HG03135 (cell line): ENCODE measurements at regions not wholly inside any gene's neighbourhood (a gene's known extent, or its start where the extent isn't known, plus 50 kb on each side); places are given as distances from the start of the nearest gene placed in this dataset.
"Not testable (repeated sequence)": the region's sequence is repeated elsewhere in the genome, so short reads cannot be mapped to it uniquely, and the experiment has no call there.

Source experiments
- ATAC-seq: cut with Tn5 transposase; IDR thresholded peaks from one replicate; pipeline ENCODE4 v1.9.1; 2021; ENCODE audit warnings: mild to moderate bottlenecking, moderate library complexity; ENCODE audit not compliant: unreplicated experiment

DNA sequence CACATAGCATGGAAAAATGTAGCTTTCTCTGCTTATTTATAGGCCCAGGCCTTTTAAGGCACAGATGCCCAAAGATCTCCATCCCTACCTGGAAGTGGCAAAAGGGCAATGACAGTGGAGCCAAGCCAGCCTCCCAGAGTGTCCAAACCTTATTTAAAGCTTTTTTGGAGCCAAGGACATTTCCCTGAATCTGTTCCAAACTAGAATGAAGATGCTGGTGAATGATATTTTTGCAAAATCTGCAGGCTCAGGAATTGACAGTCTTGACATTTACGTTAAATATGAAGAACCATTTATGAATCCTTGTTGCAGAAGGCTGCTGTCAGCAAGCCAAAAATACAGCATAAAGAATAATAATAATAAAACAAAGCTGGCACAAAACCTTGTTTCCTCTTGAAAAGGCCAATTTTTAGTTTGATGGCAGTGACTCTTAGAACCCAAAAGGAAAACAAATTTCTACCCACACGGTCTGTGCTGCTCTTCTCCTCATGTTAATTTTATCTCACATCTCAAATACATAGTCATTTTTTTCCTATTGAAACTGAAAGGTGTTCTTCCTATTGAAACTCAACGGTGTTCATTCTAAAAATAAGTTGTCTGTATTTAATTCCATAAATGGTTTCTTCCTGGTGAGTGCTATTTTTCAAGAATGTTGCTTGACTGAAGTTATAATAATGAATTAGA lies 206.3 kb upstream of the TBL1X start:
- no peak for ATAC-seq

DNA sequence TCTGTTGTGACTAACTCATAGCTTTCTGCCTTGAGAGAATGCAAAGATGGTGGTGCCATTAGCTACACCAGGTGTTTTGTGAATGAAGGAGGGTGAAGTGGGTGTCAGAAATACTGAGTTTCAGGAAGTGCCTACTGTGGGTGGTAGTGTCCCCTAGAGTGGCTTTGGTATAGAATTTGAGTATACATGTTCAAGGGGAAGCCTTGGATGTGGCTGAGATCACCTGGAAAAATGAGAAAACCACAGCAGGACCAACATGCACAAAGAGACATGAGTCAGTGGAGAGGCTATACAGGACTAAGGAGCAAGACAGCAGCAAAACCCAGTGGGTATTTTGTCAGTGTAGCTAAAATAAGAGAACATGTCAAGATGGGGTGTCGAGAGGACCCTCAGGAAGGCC lies 204.3 kb upstream of the TBL1X start:
- no peak for ATAC-seq

DNA sequence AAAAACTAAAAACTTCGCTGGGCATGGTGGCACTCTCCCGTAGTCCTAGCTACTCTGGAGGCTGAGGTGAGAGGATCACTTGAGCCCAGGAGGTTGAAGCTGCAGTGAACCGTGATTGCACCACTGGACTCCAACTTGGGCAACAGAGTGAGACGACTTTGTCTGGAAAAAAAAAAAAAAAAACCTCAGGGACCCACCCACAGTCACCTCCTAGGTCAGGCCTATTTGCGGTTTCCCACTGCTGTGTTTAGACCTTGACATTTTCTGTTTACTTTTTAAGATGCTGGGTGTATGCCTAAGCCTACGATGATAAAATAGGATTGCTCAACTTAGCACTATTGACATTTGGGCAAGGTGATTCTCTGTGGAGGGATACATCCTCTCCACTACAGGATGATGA lies 197.4 kb upstream of the TBL1X start:
- no peak for ATAC-seq

GRCh38 chrX:9269134-9269533 lies 195.7 kb upstream of the TBL1X start:
- no peak for ATAC-seq

DNA sequence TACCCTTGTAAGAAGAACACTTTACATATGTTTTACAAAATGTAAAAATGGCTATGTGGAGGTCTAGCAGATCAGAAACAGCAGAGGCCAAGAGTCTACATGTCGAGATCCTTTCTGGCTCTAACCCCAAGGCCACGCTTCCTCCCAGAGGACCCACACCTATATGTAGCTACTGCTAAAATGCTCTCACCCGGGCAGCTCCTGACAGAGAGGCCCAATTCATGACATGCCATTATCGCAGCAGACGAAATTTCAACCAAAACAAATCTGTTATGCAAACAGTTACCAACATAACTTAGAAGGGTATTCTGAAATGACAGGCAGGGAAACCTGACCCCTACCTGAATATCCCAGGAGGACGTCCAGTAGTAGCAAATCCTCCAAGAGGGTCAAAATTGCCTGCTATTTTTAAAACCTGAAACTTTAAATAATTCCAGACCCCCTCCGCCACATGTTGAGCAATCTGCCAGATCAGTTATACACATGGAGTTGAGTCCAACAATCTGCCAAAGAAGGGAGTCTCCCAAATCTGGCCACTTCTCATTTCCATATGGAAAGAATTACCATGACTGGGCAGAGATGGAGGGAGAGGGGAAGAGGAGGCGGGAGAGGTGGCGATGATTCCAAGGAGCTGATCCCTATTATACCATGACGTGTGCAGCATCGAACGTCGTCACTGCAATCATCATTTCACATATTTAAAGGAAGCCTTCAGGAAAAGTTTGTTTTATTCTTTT lies 192.9 kb upstream of the TBL1X start:
- ATAC-seq, result no peak

DNA sequence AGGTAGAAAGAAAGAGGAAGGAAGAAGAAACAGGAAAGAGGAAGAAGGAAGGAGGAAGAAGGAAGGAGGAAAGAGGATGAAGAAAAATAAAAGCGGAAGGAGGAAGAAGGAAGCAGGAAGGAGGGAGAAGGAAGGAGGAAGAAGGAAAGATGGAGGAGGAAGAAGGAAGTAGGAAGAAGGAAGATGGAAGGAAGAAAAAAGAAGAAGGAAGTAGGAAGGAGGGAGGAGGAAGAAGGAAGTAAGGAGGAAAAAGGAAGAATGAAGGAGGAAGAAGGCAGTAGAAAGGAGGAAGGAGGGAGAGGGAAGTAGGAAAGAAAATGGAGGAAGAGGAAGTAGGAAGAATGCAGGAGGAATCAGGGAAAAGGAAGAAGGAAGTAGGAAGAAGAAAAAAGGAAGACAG lies 191.1 kb upstream of the TBL1X start:
- ATAC-seq, result no peak

DNA sequence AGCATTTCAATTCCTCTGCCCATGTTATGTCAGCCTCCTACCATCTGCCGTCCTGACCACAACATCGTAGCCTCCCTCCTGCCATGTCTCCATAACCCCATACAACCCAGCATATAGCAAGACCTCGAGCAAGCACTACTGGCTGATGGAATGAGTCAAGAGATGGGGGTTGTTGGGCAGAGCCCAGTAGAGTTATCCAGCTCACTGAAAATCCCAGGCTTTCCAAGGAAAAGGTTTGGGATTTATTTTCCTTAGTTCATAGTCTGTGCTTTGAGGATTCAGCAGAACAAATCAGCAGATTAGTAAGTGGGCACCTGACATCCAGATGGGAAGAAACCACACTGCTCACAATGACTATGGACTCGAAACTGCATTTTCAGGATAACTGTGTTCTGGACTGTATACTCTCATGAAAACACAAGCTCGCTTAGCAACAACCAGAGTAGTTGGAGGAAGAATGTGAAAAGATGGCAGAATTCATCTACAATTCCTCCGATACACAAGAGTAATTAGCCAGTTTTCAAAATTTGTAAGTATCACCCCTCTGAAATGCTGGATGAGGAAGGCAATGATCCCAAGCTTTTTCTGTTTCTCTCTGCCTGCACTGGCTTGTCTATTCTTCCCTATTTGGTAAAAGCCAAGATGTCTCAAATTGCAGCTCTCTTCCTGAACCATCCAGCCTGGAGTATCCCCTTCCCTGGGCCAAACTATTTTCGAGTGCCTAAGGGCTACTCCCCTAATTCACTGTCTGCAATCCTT lies 186.2 kb upstream of the TBL1X start:
- no peak for ATAC-seq

DNA sequence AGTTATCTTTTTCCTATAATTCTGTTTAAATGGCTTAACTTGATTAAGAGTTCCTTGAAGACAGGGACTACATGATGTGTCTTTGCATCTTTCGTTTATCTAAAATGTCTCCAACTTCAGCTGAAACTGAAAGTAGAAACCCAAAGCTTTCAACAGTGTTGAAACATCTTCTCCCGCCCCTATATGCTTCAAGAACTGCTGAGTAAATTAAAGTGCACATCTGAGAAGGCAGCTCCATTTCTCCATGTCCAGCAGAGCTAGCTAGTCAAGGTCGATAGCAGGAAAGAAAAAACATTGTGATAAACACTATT lies 185.7 kb upstream of the TBL1X start:
- ATAC-seq, result no peak

- ATAC-seq, result no peak
These were observed 184.0 kb upstream of the TBL1X start for GRCh38 chrX:9280831-9281230.

GRCh38 chrX:9282325-9282724 lies 182.5 kb upstream of the TBL1X start:
- no peak for ATAC-seq

- no peak for ATAC-seq
These were observed 179.5 kb upstream of the TBL1X start for GRCh38 chrX:9285342-9285771.

DNA sequence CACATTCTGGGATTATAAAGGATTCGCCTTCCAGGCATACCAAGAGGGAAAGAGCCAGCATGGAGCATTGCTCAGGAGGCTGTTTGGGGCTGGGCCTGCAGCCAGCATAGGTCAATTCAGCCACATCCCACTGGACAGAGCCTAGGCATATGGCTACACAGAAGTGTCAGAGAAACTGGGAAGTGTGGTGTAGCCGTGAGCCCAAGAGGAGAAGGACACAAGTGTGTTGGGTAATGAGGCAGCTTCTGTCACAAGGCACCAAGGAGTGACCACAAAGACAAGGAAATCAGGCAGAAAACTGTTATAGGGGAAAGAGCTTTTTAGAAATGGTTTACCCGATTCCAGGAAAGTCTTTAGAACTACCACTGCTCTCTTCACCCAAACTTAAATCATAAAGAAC lies 178.6 kb upstream of the TBL1X start:
- no peak for ATAC-seq

DNA sequence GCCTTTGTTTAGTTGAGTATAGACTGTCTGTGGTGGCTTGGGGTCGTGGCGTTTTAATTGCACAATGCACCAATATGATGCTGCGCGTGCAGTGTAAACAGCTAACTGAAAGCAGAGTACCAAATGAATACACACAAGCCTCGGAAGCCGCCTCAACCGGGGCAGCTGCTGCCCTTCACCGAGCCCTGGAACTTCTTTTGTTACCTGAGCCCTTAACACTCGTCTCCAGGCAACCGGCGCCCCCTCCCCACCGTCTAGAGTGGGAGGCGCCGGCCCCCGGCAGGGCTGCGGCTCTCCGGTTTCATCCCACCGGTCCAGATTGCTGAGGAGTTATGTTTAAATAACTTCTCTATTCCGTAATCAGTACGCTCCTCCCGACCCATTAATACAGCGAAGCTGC lies 173.2 kb upstream of the TBL1X start:
- no peak for ATAC-seq

GRCh38 chrX:9293051-9293496 lies 171.8 kb upstream of the TBL1X start:
- ATAC-seq, result no peak

- no peak for ATAC-seq
These were observed 171.0 kb upstream of the TBL1X start for GRCh38 chrX:9293903-9294302.

DNA sequence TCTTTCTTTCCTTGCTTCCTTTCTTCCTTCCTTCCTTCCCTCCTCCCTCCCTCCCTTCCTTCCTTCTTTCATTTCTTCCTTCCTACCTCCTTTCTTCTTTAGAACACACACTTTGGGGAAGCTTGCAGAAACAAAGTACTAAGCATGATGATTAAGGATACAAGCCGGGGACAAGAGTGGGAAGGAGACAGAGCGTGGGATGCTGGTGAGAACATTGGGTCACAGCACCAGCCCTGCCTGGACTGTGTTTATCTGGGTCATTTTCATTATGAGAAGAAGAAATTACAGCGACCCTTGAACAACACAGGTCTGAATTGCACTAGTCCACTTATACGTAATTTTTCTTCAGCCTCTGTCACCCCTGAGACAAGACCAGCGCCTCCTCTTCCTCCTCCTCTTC lies 169.3 kb upstream of the TBL1X start:
- no peak for ATAC-seq

DNA sequence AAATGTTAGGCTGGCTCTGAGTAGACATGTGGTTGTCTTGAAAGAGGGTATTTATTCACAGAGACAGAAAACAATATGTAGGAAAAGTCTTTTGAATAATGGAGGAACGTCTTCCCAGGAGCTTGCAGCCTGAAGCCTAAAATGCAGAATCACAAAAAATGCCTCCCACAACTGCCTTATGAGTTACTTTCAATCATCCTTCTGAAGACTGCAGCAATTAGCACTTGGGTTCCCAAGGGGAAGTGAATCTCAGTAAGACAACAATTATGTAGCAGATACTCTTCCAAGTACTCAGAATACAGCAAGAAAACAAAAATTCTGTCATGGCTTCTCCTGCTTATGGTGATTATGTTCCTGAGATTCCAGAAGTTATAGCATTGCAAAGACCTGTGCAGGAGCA lies 166.6 kb upstream of the TBL1X start:
- ATAC-seq, result no peak

DNA sequence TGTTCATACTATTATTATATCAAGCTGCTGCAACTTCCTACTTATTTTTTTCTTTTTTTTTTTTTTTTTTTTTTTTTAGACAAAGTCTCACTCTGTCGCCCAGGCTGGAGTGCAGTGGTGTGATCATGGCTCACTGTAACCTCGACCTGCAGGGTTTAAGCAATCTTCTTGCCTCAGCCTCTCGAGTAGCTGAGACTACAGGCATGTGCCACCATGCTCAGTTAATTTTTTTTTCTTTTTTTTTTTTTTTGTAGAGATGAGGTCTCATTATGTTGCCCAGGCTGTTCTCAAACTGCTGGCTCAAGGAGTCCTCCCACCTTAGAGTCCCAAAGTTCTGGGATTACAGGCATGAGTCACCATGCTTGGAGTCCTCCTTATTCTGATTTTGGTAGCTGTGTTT lies 165.2 kb upstream of the TBL1X start:
- ATAC-seq, result not testable (repeated sequence)

DNA sequence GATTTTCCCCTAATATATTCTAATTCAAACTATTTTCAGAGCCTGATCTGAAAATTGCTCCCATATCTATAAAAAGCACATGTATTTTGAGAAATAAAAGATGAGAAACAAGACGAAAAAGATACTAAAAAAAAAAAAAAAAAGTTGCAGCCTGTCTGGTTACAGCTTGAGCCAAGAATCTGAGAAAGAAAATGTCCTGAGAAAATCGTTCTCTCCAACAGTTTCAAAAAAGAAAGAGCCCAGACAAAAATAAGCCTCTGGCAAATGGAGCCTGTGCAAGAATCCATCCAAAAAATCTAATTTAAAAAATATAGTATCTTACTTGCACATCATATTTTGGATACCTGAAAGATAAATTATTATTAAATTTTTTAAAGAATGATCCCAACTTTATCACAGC lies 163.0 kb upstream of the TBL1X start:
- ATAC-seq, result no peak

DNA sequence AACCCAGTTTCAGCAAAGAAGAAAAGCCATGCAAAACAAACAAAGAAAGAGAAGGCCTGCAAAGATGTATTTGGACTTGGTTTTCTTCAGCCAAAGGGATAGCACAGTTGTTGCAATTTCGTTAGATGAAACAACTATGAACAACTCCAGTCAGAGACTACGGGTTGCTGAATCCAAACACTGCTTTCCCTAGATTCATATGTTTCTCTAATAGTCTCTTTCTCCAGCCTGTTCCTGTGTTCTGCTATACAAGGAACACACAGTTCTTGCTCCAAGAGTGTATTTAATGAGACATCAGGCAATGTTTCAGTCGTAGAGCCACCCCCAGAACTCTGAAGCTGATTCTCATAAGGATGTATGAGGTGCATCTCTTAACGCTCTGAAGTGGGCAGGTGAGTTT lies 162.5 kb upstream of the TBL1X start:
- ATAC-seq, result no peak

DNA sequence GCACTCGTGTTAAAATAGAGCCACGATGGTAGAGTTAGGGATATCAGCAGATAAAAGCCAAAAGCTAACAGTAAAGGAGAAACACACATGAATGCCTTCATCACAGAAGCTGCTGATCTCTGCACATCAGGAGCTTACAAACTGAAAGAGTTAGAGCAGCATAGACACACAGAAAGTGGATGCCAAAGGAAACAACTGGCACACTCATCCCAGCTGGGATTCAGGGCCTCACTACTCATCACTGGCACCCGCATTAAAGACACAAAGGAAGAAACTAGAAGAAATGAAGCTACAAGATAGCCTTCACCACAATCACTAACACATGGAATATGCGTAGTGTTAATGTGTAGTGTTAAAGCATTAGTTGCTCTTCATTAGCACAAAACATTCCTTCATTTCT lies 156.4 kb upstream of the TBL1X start:
- no peak for ATAC-seq

GRCh38 chrX:9310616-9311015 lies 154.2 kb upstream of the TBL1X start:
- ATAC-seq, result no peak
